ENCODE measurements at regions not wholly inside any gene's neighbourhood (a gene's known extent, or its start where the extent isn't known, plus 50 kb on each side); places are given as distances from the start of the nearest gene placed in this dataset.
A peak's percentile ranks its signal among the peaks of the same experiment; 100 is the strongest.

- H3K27ac Mint-ChIP-seq: peak overlapping the region; percentile 84
- TF ChIP-seq CTCF (IDR thresholded peaks at IDR 0.05; ENCODE audit: unreplicated experiment): no peak
- peaks cover 4% of the 10 kb centered on the region for H3K4me1 Mint-ChIP-seq (ENCODE audit: low read depth)
- peaks cover 3% of the 10 kb centered on the region for H3K9me3 Mint-ChIP-seq (ENCODE audit: low read depth)
- DNase-seq (ENCODE audit: low spot score, unreplicated experiment): no peak
- no peak overlapping the region for H3K4me3 Mint-ChIP-seq (ENCODE audit: low read depth)
- H3K36me3 Mint-ChIP-seq (ENCODE audit: insufficient read depth): peaks cover 2% of the 10 kb centered on the region
- no peaks in the 10 kb centered on the region for H3K27me3 Mint-ChIP-seq
Measured at GRCh38 chrX:22652596-22652995, 347.2 kb upstream of the DDX53 start.

- peaks cover 5% of the 10 kb centered on the region for H3K4me1 Mint-ChIP-seq (ENCODE audit: low read depth)
- DNase-seq (ENCODE audit: low spot score, unreplicated experiment): no peak
- H3K27ac Mint-ChIP-seq: no peak overlapping the region
- no peaks in the 10 kb centered on the region for H3K36me3 Mint-ChIP-seq (ENCODE audit: insufficient read depth)
- no peak overlapping the region for H3K4me3 Mint-ChIP-seq (ENCODE audit: low read depth)
- H3K9me3 Mint-ChIP-seq (ENCODE audit: low read depth): no peaks in the 10 kb centered on the region
- no peaks in the 10 kb centered on the region for H3K27me3 Mint-ChIP-seq
- no peak for TF ChIP-seq CTCF (IDR thresholded peaks at IDR 0.05; ENCODE audit: unreplicated experiment)
Measured at GRCh38 chrX:22660756-22661155, 339.0 kb upstream of the DDX53 start.

GRCh38 chrX:22662776-22663175 is 337.0 kb upstream of the DDX53 start:
- Mint-ChIP-seq H3K27ac (no peak overlapping the region), H3K36me3 (ENCODE audit: insufficient read depth) (no peaks in the 10 kb centered on the region), H3K4me1 (ENCODE audit: low read depth) (peaks cover 5% of the 10 kb centered on the region), H3K27me3 (no peaks in the 10 kb centered on the region), H3K9me3 (ENCODE audit: low read depth) (no peaks in the 10 kb centered on the region), H3K4me3 (ENCODE audit: low read depth) (no peak overlapping the region)
- TF ChIP-seq CTCF (IDR thresholded peaks at IDR 0.05; ENCODE audit: unreplicated experiment): no peak
- no peak for DNase-seq (ENCODE audit: low spot score, unreplicated experiment)

- Mint-ChIP-seq H3K4me3 (ENCODE audit: low read depth) (no peak overlapping the region), H3K27ac (no peak overlapping the region), H3K9me3 (ENCODE audit: low read depth) (no peaks in the 10 kb centered on the region), H3K4me1 (ENCODE audit: low read depth) (peaks cover 5% of the 10 kb centered on the region), H3K27me3 (no peaks in the 10 kb centered on the region), H3K36me3 (ENCODE audit: insufficient read depth) (no peaks in the 10 kb centered on the region)
- no peak for TF ChIP-seq CTCF (IDR thresholded peaks at IDR 0.05; ENCODE audit: unreplicated experiment)
- DNase-seq (ENCODE audit: low spot score, unreplicated experiment): no peak
Measured at GRCh38 chrX:22664826-22665225, 334.9 kb upstream of the DDX53 start.

- no peaks in the 10 kb centered on the region for H3K36me3 Mint-ChIP-seq (ENCODE audit: insufficient read depth)
- H3K4me1 Mint-ChIP-seq (ENCODE audit: low read depth): peaks cover 5% of the 10 kb centered on the region
Measured at GRCh38 chrX:22665818-22666217, 333.9 kb upstream of the DDX53 start.

More at GRCh38 chrX:22665818-22666217, 333.9 kb upstream of the DDX53 start:
- TF ChIP-seq CTCF (IDR thresholded peaks at IDR 0.05; ENCODE audit: unreplicated experiment): no peak
- no peak for DNase-seq (ENCODE audit: low spot score, unreplicated experiment)
- Mint-ChIP-seq H3K4me3 (ENCODE audit: low read depth) (no peak overlapping the region), H3K27ac (no peak overlapping the region), H3K27me3 (no peaks in the 10 kb centered on the region), H3K9me3 (ENCODE audit: low read depth) (no peaks in the 10 kb centered on the region)

Data from progenitor cell of endocrine pancreas (in vitro differentiated cells).